HG02763 (cell line): ENCODE measurements at regions not wholly inside any gene's neighbourhood (a gene's known extent, or its start where the extent isn't known, plus 50 kb on each side); places are given as distances from the start of the nearest gene placed in this dataset.

Experiments used
- ATAC-seq: cut with Tn5 transposase; IDR thresholded peaks from one replicate; pipeline ENCODE4 v1.9.1; 2021; ENCODE audit warnings: mild to moderate bottlenecking, moderate library complexity; ENCODE audit not compliant: unreplicated experiment

DNA sequence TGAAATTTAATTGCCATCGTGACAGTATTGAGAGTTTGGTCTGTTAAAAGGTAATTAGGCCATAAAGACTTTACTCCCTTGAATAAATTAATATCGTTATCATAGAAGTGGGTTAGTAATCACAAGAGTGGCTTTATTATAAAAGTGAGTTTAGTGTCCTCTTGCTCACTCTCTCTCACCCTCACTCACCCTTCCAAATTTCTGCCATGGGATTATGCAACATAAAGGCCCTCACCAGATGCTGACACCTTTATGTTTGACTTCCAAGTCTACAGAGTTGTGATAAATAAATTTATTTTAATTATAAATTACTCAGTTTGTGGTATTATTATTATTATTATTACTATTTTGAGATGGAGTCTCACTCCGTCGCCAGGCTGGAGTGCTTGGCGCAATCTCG, 1070.8 kb downstream of the PCDH18 start:
- ATAC-seq = no peak

DNA sequence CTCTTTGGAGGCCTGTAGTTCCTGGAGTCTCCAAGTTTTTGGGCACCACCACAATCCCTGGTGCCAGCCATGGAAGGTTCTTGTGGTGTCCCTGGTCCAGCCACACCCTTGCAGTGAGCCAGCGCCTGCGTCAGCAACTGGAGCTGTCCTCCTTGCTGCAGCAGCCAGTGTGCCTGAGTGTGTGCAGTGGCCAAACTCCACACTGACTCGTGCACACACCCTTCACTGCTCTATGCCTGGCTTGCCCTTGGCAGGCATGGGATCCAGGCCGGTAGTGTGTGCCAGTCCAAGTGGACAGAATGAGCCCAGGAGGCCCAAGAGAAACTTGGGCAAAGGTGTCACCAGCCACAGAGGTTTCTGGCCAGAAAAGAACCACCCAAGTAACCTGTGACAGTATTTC, 1074.0 kb downstream of the PCDH18 start:
- no peak for ATAC-seq

DNA sequence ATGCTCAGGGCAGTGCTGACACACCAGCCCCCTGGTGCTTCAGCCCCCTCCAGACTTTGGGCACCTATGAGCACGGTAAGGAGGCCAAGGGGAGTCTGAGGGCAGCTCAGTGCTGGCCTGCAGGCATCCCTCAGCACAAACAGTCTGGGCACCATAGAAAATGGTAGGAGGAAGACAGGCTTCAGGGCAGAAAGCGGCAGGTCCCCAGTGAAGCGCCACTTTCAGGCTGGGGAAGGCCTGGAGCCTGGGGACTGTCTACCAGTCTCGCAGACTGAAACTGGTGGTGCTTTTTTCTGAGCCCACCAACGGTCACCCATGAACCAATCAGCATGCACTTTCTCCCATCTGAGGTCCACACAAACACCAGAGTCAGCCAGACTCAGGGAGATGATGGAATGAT, 1074.7 kb downstream of the PCDH18 start:
- no peak for ATAC-seq

DNA sequence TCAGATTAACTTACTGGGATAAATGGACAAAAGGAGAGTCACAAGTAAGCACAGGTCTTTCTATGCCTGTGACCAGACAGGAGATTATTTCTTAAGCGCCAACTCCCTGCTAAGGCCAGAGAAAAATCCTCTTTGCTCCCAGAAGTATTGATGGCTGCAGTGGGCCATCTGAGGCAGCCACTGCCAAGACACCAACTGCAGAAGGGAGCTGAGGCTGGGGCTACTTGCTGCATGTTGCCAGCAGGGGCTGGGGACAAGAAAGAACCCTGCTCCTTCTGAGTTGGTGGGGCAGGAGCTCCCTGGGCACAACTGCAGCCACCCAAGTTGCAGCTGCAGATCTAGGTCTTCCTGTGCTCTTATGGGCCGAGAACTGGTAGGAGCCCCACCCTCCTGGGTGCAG, 1075.3 kb downstream of the PCDH18 start:
- no peak for ATAC-seq

DNA sequence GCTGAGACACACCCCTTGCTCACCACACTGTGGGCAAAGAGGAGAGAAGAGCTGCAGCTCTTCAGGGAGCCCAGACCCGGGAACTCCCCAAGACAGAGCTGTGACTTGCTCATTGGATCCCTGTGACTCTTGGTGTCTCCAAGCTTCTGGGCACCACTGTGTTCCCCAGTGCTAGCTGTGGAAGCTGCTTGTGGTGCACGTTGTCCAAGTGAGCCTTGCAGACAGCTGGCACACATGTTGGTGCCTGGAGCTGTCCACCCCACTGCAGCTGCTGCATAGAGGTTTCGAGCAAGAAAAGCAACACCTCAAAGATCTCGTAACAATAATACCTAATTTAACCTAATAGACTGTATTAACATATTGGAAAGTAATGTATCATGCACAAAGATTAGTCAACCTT, 1089.3 kb downstream of the PCDH18 start:
- no peak for ATAC-seq

DNA sequence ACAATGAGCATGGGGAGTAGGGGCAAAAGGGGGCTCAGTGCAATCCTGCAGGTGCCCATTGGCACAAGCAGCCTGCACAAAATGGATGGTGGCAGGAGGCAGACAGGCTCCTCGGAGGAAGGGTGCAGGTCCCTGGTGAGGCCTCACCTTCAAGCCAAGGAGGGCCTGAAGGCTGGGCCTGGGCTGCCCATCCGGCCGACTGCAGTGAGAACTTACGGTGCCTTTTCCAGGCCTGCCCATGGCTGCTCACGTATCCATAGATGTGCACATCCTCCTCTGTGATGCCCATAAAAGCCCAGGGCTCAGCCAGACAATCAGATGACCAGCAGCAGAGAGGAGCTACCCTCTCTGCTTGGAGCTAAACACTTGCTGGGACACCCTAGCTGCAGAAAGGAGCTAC, 1089.8 kb downstream of the PCDH18 start:
- no peak for ATAC-seq

DNA sequence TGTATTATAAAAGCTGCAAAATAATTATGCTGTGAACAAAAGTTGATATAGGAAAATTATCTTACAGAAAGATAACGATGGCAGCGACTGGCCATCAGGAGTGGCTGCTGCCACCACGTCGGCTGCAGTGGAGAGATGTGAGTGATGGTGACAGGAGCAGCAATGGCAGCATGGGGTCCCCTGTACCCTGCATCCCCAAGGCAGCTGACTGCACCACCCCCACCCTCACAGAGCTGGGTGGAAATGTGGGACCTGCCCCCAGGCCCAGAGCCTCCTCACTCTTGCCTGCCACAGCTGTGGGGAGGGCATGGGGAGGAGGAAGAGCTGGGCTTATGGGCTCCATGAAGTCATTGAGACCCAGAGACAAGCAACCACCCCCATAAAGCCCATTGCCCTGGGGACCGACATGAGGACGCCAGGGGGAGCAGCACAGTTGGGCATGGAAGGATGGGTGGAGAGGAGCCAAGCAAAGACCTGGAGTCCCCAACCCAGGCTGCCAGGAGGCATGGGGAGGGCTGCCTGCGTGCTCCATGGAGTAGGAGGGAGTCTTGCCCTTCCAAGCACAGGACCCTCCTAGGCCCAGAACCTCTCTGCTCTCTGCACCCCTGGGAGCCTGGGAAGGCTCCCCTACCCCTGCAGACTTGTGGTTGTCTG, 1090.5 kb downstream of the PCDH18 start:
- no peak for ATAC-seq

DNA sequence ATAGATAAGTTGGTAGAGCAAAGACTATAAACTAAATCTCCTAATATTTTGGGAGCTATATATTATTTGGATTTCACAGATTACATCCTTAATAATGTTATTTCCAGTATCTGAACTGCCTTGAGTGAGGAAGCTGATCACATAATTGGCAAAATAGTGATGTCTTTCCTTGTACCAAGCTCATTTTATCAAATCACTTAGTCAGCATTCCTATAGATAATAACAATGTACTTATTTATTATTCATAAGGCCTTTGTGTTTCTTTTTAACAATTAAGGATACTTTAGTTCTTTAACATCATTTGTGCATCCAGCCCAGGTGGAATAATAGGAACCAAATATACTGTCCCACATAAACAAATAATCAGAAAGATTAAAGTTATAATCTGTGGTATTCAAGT, 1093.6 kb downstream of the PCDH18 start:
- no peak for ATAC-seq

DNA sequence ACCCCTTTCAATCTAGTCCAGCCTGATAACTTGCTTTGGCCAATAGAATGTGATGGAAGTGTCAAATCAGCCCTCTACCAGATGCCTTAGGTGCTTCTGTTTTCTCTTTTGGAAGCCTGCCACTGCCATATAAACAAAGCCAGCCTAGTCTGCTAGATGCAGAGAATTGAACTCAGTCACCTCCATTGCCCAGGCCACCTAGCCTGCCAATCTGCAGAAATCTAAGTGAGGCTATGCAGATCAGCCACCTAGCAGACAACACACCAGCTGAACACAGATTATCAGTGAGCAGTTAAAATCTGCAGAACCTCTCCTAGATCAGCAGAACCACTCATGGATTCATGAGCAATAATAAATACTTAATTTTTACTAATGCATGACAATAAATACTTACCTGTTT, 1108.2 kb downstream of the PCDH18 start:
- ATAC-seq = no peak

DNA sequence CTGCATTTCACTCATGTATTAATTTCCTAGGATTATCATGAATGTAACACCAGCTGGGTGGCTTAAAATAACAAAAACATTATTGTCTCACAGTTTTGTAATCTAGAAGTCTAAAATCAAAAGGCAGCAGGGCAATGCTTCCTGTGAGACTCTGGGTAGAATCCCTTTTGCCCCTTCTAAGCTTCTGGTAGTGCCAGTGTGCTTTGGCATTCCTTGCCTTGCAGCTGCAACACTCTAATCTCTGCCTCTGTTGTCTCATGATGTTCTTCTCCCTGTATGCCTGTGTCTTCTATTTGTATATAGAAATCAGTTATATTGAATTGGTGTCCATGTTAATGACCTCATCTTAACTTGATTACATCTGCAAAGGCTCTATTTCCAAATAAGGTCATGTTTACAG, 1117.3 kb downstream of the PCDH18 start:
- ATAC-seq = no peak

DNA sequence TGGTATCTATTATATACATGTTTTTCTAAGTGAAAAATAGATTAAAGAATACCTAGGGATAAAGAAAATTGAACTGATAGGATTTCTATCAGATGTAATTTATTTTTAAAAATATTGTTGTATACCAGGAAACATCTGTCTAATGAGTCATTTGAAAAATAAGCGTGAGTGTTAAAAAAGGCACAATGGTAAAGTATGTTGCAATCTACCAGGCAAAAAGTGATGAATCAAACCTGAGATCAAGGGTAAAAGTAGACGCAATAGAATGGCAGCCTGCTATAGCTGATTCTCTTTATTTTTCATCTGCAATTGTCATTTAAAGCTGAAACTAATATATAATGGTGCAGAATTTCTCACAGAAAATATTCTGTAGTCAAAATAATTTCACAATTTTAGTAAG, 1119.6 kb downstream of the PCDH18 start:
- no peak for ATAC-seq

DNA sequence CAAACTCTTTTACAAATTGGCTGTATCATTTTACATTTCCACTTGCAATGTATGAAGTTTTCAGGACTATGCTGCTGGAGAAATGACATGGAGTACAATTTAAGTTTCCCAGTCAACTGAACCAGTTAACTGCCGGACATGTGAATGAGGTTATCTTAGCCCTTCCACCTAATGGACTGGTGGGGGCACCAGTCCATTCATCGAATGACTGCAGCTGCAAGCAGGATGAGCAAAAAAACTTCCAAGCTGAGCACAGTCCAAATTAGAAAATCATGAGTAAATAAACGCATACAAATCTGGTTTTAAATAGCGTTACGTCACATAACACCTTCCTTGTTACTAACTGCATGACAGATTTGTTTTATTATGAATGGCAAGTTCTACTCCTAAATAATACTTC, 1131.5 kb downstream of the PCDH18 start:
- ATAC-seq = no peak

DNA sequence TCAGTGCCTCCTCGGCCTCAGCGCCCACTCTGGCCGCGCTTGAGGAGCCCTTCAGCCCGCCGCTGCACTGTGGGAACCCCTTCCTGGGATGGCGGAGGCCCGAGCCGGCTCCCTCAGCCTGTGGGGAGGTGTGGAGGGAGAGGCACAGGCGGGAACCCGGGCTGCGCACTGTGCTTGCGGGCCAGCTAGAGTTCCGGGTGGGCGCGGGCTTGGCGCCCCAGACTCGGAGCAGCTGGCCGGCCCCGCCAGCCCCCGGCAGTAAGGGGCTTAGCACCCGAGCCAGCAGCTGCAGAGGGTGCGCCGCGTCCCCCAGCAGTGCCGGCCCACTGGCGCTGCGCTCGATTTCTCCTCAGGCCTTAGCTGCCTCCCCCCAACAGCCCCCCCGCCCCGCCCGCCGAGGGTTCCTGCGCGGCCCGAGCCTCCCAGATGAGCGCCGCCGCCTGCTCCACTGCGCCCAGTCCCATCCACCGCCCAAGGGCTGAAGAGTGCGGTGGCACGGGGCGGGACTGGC, 1137.0 kb downstream of the PCDH18 start:
- ATAC-seq = no peak

DNA sequence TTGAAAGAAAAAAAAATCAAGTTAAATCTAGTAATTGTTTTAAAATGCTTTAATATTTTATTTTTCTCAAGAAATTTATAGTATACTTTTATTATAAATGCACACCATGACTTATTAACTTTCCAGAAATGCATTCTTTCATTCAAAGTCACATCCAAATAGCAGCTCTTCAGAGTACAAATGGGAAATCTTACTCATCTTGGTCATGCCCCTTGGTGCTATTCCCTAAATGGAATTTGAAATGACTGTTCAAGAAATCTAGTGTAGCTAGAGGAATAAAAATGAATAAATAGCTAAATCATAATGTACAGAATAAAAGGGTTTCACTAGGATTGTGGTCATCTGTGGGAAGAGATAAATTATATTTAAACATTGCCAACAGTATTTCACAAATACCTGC, 1139.7 kb downstream of the PCDH18 start:
- ATAC-seq = no peak

DNA sequence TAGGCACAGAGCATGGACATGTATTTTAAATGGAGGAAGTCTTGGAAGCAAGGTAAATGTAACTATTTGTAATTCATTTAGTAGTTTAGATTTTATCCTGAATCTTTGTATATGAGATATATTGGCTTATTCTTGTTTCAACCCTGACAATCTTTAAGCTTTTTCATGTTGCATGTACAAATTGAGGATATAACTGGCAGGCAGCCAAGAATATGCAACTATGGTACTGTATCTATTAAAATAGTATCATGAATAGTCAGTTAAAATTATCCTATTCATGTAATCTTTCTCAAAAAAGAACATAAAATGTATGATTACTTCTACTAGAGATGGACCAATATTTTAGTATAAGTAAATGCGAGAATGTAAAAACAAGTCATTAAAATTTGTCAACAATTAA, 1141.5 kb downstream of the PCDH18 start:
- no peak for ATAC-seq

DNA sequence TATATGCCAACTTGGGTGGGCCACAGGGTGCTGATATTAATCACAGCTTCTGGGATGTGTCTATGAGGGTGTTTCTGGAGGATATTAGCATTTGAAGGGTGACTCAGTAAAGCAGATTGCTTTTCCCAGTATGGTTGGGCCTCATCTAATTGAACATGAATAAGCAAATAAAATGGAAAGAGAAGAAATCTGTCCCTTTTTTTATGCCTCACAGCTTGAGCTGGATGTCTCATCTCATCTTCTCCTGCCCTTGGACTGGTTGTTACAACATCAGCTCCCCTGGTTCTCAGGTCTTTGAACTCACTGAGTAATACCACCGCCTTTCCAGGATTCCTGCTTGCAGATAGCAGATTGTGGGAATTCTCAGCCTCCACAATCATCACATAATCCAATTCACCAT, 1149.2 kb downstream of the PCDH18 start:
- ATAC-seq = no peak

DNA sequence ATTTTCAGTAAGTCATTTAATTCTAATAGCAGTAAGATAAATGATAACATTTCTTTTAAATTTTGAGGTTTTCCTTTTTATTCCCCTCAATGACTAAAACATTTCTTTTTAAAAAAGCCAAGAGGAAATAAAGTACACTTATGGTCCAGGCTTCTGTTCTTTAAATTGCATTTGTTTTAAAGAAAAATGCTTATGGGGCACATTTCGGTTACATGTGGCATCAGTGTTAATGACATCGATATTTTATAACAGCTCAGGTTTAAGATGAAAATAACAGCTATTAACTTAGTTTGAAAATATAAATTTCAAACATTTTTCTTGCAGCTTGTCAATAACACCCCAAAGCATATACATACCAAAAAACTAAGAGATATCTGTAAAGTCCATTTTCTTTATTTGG, 1161.1 kb downstream of the PCDH18 start:
- no peak for ATAC-seq

DNA sequence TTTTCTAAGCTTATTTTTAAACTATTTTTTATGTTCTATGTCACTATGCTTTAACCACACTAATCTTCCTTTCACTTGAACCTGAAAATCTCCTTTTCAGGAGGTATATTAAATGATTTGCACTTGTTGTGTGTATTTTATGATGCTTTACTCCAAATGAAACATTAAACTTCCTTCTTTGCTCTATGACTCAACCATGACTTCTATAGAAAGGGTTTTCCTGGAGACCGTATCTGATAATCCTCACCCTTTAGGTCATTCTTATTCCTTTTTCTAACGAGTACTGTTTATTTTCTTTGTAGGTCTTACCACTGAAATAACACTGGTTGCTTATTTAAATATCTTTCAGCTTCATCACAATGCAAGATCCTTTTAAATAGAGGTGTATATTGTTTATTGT, 1163.2 kb downstream of the PCDH18 start:
- no peak for ATAC-seq

DNA sequence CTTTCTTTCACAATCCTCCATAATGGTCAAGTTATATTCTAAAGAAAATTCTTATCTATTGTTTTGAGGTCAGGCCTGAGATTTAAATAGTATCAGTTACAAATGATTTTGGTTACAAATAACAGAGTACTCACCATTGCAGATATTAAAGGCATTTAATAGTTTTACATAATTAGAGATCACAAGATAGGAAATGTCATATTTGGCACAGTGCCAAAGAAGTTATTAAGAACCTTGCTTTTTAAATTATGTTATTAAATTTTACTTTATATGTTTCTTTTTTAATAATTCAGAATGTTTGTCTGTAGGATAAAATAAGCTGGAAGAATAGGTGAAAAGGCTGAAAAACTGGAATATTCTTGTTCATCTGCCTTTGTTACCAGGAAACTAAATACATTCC, 1174.7 kb downstream of the PCDH18 start:
- no peak for ATAC-seq

DNA sequence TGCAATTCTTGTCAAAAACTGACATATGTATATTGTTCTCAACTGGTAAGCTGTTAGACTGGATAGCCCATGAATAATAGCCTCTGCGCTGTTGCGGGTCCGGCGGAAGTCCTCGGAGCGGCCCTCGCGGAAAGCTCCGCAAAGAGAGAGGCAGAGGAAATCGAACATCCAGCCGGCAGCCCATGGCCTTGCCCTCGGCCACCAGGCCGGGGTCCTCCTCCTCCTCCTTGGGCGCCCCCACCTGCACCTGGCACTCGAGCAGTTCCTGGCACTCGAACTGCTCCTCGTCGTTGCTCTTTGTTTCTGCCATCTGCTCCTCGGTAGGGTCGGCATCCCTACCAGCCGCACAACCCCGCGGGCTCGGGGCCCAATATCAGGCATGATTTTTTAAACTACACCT, 1176.3 kb downstream of the PCDH18 start:
- no peak for ATAC-seq

DNA sequence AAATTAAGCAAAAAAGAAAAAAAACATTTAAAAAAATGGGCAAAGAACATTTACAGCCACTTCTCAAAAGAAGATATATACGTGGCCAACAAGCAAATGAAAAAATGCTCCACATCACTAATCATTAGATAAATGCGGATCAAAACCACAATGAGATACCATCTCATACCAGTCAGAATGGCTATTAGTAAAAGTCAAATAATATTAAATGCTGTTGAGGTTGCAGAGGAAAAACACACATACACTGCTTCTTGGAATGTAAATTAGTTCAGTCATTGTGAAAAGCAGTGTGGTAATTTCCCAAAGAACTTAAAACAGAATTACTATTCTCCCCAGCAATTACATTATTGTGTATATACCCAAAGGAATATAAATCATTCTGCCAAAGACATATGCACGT, 1189.0 kb downstream of the PCDH18 start:
- ATAC-seq = no peak

DNA sequence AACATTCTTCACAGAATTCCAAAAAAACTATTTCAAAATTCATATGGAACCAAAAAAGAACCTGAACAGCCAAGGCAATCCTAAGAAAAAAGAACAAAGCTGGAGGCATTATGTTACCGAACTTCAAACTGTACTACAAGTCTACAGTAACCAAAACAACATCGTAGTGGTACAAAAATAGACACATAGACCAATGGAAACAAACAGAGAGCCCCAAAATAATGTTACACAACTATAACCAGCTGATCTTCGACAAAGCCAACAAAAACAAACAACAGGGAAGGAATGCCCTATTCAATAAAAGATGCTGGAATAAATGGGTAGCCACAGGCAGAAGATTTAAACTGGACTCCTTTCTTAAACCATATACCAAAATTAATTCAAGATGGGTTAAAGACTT, 1189.6 kb downstream of the PCDH18 start:
- ATAC-seq = no peak

DNA sequence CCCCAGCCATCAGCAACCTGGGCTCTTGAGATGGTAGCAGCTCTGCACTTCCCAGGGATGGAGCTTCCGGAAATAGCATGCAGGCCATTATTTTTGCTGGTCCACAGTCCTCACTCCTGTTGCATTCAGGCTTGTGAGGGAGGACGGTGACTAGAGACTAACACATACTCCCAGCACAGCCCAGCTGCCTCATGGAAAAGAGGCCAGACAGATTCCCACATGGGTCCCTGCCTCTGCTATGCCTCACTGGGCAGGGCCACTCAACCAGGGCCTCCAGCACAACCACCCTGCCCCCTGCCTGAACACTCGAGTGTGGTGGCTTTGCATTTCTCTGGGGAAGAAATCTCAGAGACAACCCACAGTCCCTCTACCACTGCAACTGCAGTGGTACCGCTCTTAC, 1195.1 kb downstream of the PCDH18 start:
- no peak for ATAC-seq
